ENCODE measurements at regions not wholly inside any gene's neighbourhood (a gene's known extent, or its start where the extent isn't known, plus 50 kb on each side); places are given as distances from the start of the nearest gene placed in this dataset.

DNA sequence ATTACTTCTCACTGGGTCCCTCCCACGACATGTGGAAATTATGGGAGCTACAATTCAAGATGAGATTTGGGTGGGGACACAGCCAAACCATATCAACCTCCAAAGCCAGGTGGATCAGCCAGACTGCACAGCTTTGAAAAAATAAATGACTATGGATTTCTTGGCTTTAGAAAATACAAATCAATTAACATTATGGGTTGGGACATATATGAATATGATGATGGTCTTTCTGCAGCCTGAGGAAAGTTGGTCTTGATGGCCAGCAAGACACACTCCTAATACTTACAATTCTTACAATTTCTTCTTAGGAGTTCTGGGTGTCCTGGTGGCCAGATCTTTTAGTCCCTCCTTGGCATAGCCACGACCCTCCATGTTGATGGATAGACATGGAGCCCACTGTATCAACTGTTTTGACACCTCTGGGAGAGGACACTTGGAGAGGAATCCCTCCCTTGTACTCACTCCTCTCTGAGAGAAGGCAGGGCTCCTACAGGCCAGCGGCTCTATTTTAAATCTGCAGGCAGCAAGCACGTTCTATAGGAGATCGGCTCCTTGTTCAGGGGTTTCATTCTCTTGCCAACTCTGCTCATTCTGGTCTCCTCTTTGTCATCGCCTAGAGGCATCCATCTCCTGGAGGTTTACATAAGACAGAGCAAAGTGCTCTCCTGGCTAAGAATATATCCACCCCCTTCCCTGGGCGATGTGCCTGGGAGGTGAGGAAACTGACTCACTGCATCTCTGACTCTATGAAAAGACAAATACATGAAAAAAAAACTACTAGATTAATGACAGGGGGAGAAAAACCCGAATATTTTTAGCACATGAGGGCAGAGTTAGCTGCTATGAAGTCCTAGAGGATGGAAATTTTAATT, 145.9 kb downstream of the CARTPT start:
- H3F3A ChIP-seq (ENCODE audit: insufficient read depth) = no peaks in the 10 kb centered on the region
- H3K9ac ChIP-seq (ENCODE audit: low read length) = no peak overlapping the region
- no peak overlapping the region for H3K27ac ChIP-seq (ENCODE audit: low read depth, low read length)
- no peaks in the 10 kb centered on the region for H3K27me3 ChIP-seq (ENCODE audit: low read length)
- H3K9me2 ChIP-seq (replicated peaks; ENCODE audit: insufficient read depth, low read length) = no peaks in the 10 kb centered on the region; the same call in 1 of the 2 replicates
- H3K36me3 ChIP-seq (ENCODE audit: low read length) = no peaks in the 10 kb centered on the region
- no peak overlapping the region for H3K4me3 ChIP-seq (ENCODE audit: insufficient read depth, low read length, poor library complexity, severe bottlenecking)
- TF ChIP-seq EZH2phosphoT487 (conservative IDR thresholded peaks at IDR 0.05; ENCODE audit: low read length) = no peak
- TF ChIP-seq, protein P1, sequence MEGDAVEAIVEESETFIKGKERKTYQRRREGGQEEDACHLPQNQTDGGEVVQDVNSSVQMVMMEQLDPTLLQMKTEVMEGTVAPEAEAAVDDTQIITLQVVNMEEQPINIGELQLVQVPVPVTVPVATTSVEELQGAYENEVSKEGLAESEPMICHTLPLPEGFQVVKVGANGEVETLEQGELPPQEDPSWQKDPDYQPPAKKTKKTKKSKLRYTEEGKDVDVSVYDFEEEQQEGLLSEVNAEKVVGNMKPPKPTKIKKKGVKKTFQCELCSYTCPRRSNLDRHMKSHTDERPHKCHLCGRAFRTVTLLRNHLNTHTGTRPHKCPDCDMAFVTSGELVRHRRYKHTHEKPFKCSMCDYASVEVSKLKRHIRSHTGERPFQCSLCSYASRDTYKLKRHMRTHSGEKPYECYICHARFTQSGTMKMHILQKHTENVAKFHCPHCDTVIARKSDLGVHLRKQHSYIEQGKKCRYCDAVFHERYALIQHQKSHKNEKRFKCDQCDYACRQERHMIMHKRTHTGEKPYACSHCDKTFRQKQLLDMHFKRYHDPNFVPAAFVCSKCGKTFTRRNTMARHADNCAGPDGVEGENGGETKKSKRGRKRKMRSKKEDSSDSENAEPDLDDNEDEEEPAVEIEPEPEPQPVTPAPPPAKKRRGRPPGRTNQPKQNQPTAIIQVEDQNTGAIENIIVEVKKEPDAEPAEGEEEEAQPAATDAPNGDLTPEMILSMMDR (IDR thresholded peaks at IDR 0.05; ENCODE audit: insufficient read depth, low read length, poor library complexity, severe bottlenecking) = no peak
- H4K20me1 ChIP-seq (ENCODE audit: low read depth, low read length) = no peaks in the 10 kb centered on the region
- H3K79me2 ChIP-seq (ENCODE audit: insufficient read depth, low read length) = no peaks in the 10 kb centered on the region
- no peak overlapping the region for H2AFZ ChIP-seq (ENCODE audit: low read depth, low read length, severe bottlenecking)
- no peaks in the 10 kb centered on the region for H3K9me3 ChIP-seq (ENCODE audit: insufficient read depth, low read length)
- H3K4me2 ChIP-seq (ENCODE audit: low read depth, low read length, poor library complexity, severe bottlenecking) = no peak overlapping the region

DNA sequence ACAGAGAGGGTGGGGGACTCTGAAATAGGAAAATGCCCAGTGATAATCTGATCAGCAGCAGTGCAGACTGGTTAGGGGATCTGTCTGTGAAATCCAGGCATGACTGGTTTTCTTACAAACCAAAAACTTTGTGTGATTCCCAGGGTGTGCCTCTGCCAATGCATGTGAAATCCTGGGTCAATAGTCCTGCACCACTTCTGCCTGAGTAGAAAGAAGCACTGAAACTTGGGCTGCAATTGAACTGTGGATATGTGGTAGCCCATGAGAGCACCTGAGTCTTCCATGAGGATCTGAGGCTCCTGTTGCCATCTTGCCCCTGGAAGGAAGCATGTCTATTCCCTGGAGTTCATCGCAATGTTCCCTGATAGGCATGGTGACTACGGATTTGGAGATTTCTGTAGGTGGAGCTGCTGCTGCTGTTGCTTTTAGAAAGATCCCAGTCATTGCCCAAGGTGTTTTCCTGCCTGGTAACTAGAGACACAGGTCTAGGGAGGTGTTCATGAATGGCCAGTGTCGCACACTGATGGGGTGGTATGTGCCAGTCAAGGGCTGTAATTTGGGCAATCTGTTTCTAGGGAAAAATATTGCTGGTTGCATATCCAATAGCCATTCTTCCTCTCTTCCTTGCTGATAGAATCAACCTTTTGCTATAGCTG, 146.7 kb downstream of the CARTPT start:
- Histone ChIP-seq H3K27ac (ENCODE audit: low read depth, low read length) (no peak overlapping the region), H3K79me2 (ENCODE audit: insufficient read depth, low read length) (no peaks in the 10 kb centered on the region), H3K4me2 (ENCODE audit: low read depth, low read length, poor library complexity, severe bottlenecking) (no peak overlapping the region), H3K36me3 (ENCODE audit: low read length) (no peaks in the 10 kb centered on the region), H4K20me1 (ENCODE audit: low read depth, low read length) (no peaks in the 10 kb centered on the region), H3K9me3 (ENCODE audit: insufficient read depth, low read length) (no peaks in the 10 kb centered on the region), H2AFZ (ENCODE audit: low read depth, low read length, severe bottlenecking) (no peak overlapping the region), H3K9ac (ENCODE audit: low read length) (no peak overlapping the region), H3K9me2 (replicated peaks; ENCODE audit: insufficient read depth, low read length) (no peaks in the 10 kb centered on the region; the same call in 1 of the 2 replicates), H3K27me3 (ENCODE audit: low read length) (no peaks in the 10 kb centered on the region), H3K4me3 (ENCODE audit: insufficient read depth, low read length, poor library complexity, severe bottlenecking) (no peak overlapping the region), H3F3A (ENCODE audit: insufficient read depth) (no peaks in the 10 kb centered on the region)
- no peak for TF ChIP-seq EZH2phosphoT487 (conservative IDR thresholded peaks at IDR 0.05; ENCODE audit: low read length)
- TF ChIP-seq, protein P1 (IDR thresholded peaks at IDR 0.05; ENCODE audit: insufficient read depth, low read length, poor library complexity, severe bottlenecking) = no peak

DNA sequence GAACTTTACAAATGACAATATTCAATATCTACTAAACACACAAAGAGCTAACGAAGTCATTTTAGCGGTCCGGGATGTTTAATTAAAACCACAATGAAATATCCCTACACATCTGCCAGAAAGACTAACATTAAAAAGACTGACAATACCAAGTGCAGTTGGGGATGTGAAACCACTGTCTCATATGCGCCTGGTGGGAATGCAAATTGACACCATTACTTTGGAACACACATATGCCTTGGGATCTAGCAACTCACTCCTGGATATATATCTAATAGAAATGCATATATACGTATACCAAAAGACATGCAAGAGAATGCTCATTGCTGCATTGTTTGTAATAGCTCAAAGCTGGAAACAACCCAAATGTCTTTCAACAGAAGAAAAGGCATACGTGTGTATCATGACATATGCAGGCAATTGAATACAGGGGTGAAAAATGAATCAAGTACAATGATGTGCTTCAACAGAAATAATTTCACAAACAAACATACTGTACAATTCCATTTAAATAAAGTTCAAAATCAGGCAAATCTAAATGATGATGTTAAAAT, 153.3 kb downstream of the CARTPT start:
- Histone ChIP-seq H3F3A (ENCODE audit: insufficient read depth) (no peaks in the 10 kb centered on the region), H3K27me3 (ENCODE audit: low read length) (no peaks in the 10 kb centered on the region), H3K27ac (ENCODE audit: low read depth, low read length) (no peak overlapping the region), H3K79me2 (ENCODE audit: insufficient read depth, low read length) (no peaks in the 10 kb centered on the region), H3K9me2 (replicated peaks; ENCODE audit: insufficient read depth, low read length) (no peaks in the 10 kb centered on the region), H3K9me3 (ENCODE audit: insufficient read depth, low read length) (no peaks in the 10 kb centered on the region), H3K4me3 (ENCODE audit: insufficient read depth, low read length, poor library complexity, severe bottlenecking) (no peak overlapping the region), H3K4me2 (ENCODE audit: low read depth, low read length, poor library complexity, severe bottlenecking) (no peak overlapping the region), H3K36me3 (ENCODE audit: low read length) (no peaks in the 10 kb centered on the region), H4K20me1 (ENCODE audit: low read depth, low read length) (no peaks in the 10 kb centered on the region), H3K9ac (ENCODE audit: low read length) (no peak overlapping the region), H2AFZ (ENCODE audit: low read depth, low read length, severe bottlenecking) (no peak overlapping the region)
- TF ChIP-seq EZH2phosphoT487 (conservative IDR thresholded peaks at IDR 0.05; ENCODE audit: low read length) = no peak
- TF ChIP-seq, protein P1 (IDR thresholded peaks at IDR 0.05; ENCODE audit: insufficient read depth, low read length, poor library complexity, severe bottlenecking) = no peak

Data from SU-DHL-6 (cell line).